ENCODE measurements at regions not wholly inside any gene's neighbourhood (a gene's known extent, or its start where the extent isn't known, plus 50 kb on each side); places are given as distances from the start of the nearest gene placed in this dataset.
"Not testable (repeated sequence)": the region's sequence is repeated elsewhere in the genome, so short reads cannot be mapped to it uniquely, and the experiment has no call there.

DNA sequence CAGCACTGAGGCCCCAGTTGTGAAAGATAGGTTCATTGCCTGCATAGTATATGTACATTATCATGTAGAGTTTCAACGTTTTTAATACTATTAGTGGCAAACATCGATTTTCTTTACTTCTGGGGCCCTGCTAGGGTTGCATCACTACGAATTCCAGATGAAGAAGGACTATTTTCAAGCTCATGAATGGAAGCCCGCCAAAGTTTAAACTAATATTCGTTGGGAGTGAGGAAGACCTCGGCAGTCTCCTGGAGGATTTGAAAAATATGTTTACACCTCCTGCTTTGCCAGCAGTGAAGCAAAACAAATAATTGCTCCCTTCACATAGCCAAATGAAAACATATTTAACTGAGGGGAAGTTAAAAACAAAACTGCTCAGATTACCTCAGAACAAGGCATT is 672.9 kb upstream of the NOVA1 start:
- H3K4me3 ChIP-seq (ENCODE audit: low read length) = no peak overlapping the region
- DNase-seq (ENCODE audit: low read depth, low spot score) = no peak

DNA sequence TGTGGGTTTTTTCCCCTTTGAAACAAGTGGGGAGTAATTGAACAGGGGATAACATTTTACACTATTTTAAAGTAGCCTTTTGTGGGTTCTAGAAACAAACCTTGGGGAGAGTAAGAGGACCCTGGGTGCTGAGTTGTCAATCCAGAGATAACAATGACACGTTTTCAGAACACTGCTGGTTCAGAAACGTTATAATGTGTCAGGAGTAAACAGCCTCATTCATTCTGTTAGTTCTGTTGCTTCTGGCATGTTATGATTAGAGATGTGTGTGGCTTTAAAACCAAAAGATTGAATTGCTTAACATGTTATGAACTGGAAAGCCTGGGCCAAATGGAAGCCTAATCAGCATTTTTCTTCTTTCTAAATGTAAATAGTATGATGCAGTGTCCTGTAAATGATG is 680.5 kb upstream of the NOVA1 start:
- H3K4me3 ChIP-seq (ENCODE audit: low read length) = no peak overlapping the region
- no peak for DNase-seq (ENCODE audit: low read depth, low spot score)

DNA sequence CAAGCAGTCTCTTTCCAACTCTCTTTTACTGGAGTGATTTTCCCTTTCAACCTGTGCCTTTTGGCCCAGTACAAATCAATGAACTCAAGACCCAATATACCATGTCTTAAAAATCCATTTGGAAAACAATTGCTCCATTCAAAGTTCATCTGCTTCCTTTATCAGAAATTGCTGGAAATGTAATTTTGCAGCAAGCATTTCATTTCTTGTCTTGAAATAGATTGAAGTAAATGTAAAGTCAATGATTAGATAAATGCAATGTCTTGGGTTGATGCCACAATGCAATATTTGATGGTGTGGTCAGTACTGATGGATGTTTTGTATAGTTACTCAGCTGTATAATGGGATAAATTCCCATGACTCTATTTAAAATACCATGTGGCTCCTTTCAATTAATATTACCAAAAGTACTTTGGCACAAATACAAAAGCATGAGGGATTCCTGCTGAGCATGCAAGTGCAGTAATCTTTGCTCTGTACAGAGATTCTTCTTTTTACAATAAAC is 707.7 kb upstream of the NOVA1 start:
- DNase-seq (ENCODE audit: low read depth, low spot score) = no peak
- no peak overlapping the region for H3K4me3 ChIP-seq (ENCODE audit: low read length)

DNA sequence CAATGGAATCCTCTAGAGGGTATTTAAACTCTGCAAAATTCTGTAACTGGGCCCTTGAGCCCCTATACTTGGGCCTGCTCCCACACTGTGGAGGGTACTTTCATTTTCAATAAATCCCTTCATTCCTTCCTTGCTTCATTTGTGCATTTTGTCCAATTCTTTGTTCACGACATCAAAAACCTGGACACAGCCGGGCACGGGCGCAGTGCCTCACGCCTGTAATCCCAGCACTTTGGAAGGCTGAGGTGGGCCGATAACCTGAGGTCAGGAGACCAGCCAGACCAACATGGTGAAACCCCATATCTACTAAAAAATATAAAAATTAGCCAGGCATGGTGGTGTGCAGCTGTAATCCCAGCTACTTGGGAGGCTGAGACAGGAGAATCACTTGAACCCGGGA is 714.9 kb upstream of the NOVA1 start:
- DNase-seq (ENCODE audit: low read depth, low spot score); H3K4me3 ChIP-seq (ENCODE audit: low read length): not testable (repeated sequence)

- DNase-seq (ENCODE audit: low read depth, low spot score) = no peak
- H3K4me3 ChIP-seq (ENCODE audit: low read length) = no peak overlapping the region
Observed at GRCh38 chr14:27314231-27314630, 716.4 kb upstream of the NOVA1 start.

DNA sequence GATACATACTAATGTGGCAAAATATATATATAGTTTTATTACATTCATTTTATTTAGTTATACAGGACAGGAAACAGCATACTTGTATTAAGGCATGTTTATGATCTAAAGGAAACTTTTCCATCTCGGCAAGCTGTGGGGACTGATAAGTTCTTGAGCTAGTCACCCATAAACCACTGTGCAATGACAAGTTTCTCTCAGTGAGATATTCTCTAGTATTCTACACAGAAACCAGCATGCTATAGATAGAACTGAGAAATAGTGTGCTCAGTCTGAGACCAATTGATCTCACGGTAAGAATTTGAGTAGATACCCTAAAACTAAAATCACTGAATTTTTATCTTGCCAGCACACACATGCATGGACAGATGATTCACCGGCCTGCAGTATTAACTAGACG is 717.6 kb upstream of the NOVA1 start:
- H3K4me3 ChIP-seq (ENCODE audit: low read length) = no peak overlapping the region
- DNase-seq (ENCODE audit: low read depth, low spot score) = no peak

GRCh38 chr14:27315947-27316346 is 718.1 kb upstream of the NOVA1 start:
- H3K4me3 ChIP-seq (ENCODE audit: low read length) = no peak overlapping the region
- DNase-seq (ENCODE audit: low read depth, low spot score) = no peak

DNA sequence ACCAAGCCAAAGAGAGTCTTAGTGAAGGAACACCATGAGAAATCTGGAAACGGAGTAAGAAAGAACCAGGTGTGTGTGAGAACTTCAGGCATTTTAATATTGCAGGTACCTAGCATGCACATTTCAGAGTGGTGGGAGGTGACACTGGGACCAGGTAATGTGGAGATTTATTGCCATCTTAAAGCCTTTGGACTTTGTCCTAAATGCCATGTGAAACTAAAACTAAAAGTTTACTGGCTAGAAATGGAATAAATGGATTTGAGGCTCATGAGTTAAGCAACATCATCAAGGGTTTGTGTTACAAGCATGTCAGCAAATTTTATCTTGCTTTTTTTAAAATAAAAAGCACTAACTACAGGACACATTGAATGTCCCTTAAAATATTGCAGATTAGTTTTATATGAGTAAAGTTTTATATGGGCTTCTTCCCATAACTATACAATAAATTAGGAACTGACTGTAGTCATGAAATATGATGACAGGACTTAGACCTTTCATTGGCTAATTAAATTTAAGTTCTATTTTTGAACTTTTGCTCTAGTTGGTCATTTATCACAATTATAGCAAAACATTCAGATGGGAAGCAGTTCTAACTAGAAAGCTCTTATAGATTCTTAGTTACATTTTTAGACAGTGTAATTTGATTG is 721.1 kb upstream of the NOVA1 start:
- no peak for DNase-seq (ENCODE audit: low read depth, low spot score)
- H3K4me3 ChIP-seq (ENCODE audit: low read length) = no peak overlapping the region

DNA sequence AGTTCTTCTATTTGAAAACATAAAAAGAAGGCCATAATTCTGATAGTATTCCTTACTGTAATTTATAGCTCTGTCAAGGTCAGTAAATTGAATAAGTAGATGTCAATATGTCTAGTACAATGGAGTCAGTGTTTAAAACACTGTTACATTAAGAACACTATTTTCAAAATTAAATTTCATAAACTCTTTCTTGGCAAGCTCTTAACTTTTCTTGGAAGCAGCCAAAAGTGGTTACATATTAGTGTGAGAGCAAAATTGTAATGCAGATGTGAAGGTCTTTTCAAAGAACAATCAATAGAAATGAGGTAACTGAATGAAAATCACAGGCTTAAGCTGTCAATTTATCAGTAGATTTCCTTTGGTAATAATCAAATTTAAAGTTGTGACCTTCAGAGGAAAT is 722.4 kb upstream of the NOVA1 start:
- no peak overlapping the region for H3K4me3 ChIP-seq (ENCODE audit: low read length)
- DNase-seq (ENCODE audit: low read depth, low spot score) = no peak

GRCh38 chr14:27327095-27327494 is 729.3 kb upstream of the NOVA1 start:
- no peak overlapping the region for H3K4me3 ChIP-seq (ENCODE audit: low read length)
- no peak for DNase-seq (ENCODE audit: low read depth, low spot score)

DNA sequence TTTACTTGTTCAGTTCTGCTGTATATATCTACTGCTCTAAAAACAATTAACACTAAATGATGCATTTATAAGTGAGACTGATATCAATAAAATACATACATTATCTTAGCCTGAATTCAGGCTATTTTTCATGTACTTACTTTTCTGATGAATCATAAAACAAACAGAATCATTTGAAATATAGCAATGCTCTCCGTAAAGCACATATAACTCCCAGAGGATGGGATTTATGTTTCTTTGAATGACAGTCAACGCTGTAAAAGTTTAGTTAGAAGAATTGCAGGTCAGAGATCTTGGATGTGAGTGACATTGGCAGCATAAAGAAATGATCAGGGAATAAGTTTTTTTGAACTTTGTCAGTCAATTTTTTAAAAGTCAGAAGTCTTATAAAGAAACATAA is 740.2 kb upstream of the NOVA1 start:
- H3K4me3 ChIP-seq (ENCODE audit: low read length) = no peak overlapping the region

DNA sequence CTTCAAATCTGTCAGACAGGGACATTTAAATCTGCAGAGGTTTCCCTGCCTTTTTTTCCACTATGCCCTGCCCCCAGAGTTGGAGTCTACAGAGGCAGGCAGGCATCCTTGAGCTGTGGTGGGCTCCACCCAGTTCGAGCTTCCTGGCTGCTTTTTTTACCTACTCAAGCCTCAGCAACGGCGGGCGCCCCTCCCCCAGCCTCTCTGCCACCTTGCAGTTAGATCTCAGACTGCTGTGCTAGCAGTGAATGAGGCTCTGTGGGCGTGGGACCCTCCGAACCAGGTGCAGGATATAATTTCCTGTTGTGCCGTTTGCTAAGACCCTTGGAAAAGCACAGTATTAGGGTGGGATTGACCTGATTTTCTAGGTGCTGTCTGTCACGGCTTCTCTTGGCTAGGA is 765.2 kb upstream of the NOVA1 start:
- peak; percentile 14 for DNase-seq (ENCODE audit: low read depth, low spot score)
- H3K4me3 ChIP-seq (ENCODE audit: low read length) = peak overlapping the region; percentile 29

More for the DNA sequence above, 740.2 kb upstream of the NOVA1 start:
- DNase-seq (ENCODE audit: low read depth, low spot score) = no peak

- DNase-seq (ENCODE audit: low read depth, low spot score) = no peak
- H3K4me3 ChIP-seq (ENCODE audit: low read length) = no peak overlapping the region
Observed at GRCh38 chr14:27366596-27366995, 768.8 kb upstream of the NOVA1 start.

DNA sequence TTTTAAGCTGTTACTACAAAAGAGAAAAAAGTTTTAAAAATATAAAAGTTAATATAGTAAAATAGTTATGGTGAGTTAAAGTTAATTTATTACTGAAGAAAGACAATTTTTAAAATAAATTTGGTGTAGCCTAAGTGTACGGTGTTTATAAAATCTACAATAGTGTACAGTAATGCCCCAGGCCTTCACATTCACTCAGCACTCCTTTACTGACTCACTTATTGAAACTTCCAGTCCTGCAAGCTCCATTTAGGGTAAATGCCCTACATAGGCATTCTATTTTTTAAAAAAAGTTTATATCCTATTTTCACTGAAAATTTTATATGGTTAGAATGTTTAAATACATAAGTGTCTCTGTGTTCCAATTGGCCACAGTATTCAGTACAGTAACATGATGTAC is 769.5 kb upstream of the NOVA1 start:
- DNase-seq (ENCODE audit: low read depth, low spot score) = no peak
- H3K4me3 ChIP-seq (ENCODE audit: low read length) = no peak overlapping the region

DNA sequence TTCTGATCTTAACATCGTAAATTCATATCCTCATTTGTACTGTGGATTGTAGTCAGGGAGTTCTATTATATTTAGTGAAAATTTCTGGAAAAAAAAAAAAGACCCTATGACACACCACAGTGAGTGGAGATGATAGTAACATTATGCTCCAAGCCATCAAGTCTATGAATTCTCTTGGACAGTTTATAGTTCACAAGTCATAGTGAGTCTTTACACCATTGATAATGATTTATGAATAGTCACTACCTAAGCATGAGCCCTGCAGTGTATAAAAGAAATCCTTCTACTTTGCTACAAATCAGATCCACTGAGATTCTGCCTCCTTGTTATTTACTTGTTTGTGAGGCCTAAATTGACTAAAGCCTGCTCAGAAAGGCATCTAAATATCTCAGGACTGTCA is 772.2 kb upstream of the NOVA1 start:
- no peak overlapping the region for H3K4me3 ChIP-seq (ENCODE audit: low read length)
- DNase-seq (ENCODE audit: low read depth, low spot score) = no peak

- DNase-seq (ENCODE audit: low read depth, low spot score) = no peak
- H3K4me3 ChIP-seq (ENCODE audit: low read length) = no peak overlapping the region
Observed at GRCh38 chr14:27370775-27371174, 772.9 kb upstream of the NOVA1 start.

GRCh38 chr14:27371209-27371608 is 773.4 kb upstream of the NOVA1 start:
- DNase-seq (ENCODE audit: low read depth, low spot score) = no peak
- no peak overlapping the region for H3K4me3 ChIP-seq (ENCODE audit: low read length)

- no peak overlapping the region for H3K4me3 ChIP-seq (ENCODE audit: low read length)
- DNase-seq (ENCODE audit: low read depth, low spot score) = no peak
Observed at GRCh38 chr14:27371868-27372267, 774.0 kb upstream of the NOVA1 start.

GRCh38 chr14:27372771-27373170 is 774.9 kb upstream of the NOVA1 start:
- no peak overlapping the region for H3K4me3 ChIP-seq (ENCODE audit: low read length)
- DNase-seq (ENCODE audit: low read depth, low spot score) = no peak

DNA sequence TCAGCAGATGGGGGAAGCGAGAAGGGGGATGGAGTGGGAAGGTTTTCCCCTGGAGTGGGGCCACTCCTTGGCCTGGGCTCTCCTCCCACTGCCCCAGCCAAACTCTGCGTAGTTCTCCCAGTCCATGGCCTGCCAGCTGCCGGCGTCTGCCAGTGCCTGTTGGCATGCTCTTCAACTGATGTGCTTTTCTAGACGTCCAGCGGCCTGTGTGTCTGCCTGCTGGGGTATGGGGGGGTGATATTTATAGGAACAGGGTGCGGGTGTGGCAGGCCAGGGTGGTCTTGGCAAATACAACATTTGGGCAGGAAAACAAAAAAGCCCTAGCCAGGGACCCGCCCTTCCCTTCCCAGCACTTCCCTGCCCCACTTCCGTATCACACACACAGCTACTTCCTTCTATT is 786.3 kb upstream of the NOVA1 start:
- no peak for DNase-seq (ENCODE audit: low read depth, low spot score)
- no peak overlapping the region for H3K4me3 ChIP-seq (ENCODE audit: low read length)

DNA sequence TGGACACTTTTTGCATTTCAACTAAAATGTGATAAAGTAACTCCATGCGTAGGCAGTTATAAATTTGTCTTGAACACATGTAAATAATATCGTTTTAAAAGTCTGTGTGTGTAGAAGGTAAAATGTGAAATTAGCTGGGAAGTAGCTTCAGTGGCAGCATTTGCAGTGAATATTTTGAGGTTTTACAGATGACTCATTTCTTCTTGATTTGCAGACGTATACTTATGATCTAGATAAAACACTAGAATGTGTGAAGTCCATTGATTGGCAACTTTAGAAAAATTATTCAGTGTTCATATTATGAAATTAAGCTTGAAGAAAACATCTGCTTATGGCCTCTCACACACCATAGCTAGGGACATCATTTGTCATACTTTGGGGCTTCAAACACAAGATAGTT is 788.6 kb upstream of the NOVA1 start:
- no peak for DNase-seq (ENCODE audit: low read depth, low spot score)
- no peak overlapping the region for H3K4me3 ChIP-seq (ENCODE audit: low read length)

- no peak overlapping the region for H3K4me3 ChIP-seq (ENCODE audit: low read length)
- DNase-seq (ENCODE audit: low read depth, low spot score) = no peak
Observed at GRCh38 chr14:27387463-27387862, 789.6 kb upstream of the NOVA1 start.
